IPS-20b (cell line): ENCODE measurements at regions not wholly inside any gene's neighbourhood (a gene's known extent, or its start where the extent isn't known, plus 50 kb on each side); places are given as distances from the start of the nearest gene placed in this dataset.
A peak's percentile ranks its signal among the peaks of the same experiment; 100 is the strongest.

Source experiments
- H3K27ac ChIP-seq: one replicate; pipeline ENCODE4 v1.5.1; 2013; ENCODE audit warnings: low read length
- H3K27me3 ChIP-seq: 2 replicates; pipeline ENCODE4 v1.6.1; 2013; ENCODE audit warnings: mild to moderate bottlenecking, low read length, inconsistent platforms; ENCODE audit not compliant: insufficient read depth
- H3K36me3 ChIP-seq: 2 replicates; pipeline ENCODE4 v1.6.1; 2013; ENCODE audit warnings: low read depth, mild to moderate bottlenecking, inconsistent platforms, low read length, moderate library complexity; ENCODE audit not compliant: insufficient read depth
- H3K4me1 ChIP-seq: 2 replicates; pipeline ENCODE4 v1.6.1; 2013; ENCODE audit warnings: mild to moderate bottlenecking, control low read depth, inconsistent platforms, low read length, moderate library complexity; ENCODE audit not compliant: insufficient read depth
- H3K4me3 ChIP-seq: 2 replicates; pipeline ENCODE4 v1.5.1; 2013; ENCODE audit warnings: mild to moderate bottlenecking, low read length, inconsistent platforms
- H3K9ac ChIP-seq: 2 replicates; pipeline ENCODE4 v1.6.1; 2013; ENCODE audit warnings: low read depth, mild to moderate bottlenecking, inconsistent platforms, low read length, moderate library complexity
- H3K9me3 ChIP-seq: 2 replicates; pipeline ENCODE4 v1.6.1; 2013; ENCODE audit warnings: mild to moderate bottlenecking, low read depth, low read length, inconsistent platforms; ENCODE audit not compliant: insufficient read depth

DNA sequence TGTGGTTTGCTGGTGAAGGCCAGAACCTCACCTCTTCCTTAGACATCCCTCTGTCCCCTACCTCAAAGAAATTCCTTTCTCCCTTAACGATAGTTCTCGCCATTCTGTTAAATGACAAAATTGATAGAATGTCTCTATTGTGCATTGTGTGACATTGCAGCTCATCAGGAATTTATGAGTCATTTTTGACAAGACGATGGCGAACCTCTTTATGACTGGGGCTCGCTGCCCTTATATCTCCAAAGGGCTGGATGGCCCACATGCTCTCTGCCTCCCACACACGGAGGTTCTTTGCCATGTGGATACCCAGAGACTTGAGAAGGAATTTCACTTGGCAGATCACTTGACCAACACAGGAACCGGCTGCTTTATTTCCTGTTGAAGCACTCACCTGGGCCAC is 66.8 kb upstream of the RPS6KA2 start:
- Histone ChIP-seq H3K9me3 (no peaks in the 10 kb centered on the region), H3K4me1 (0 out of 2 replicates have a peak, but pooled peaks cover 4% of the 10 kb centered on the region), H3K9ac (no peak overlapping the region), H3K4me3 (no peak overlapping the region), H3K36me3 (no peaks in the 10 kb centered on the region), H3K27ac (no peak overlapping the region), H3K27me3 (no peaks in the 10 kb centered on the region)

GRCh38 chr6:166692723-166693302 is 65.8 kb upstream of the RPS6KA2 start:
- no peaks in the 10 kb centered on the region for H3K9me3 ChIP-seq
- no peak overlapping the region for H3K27ac ChIP-seq
- no peak overlapping the region for H3K4me3 ChIP-seq
- no peak overlapping the region for H3K9ac ChIP-seq
- no peaks in the 10 kb centered on the region for H3K27me3 ChIP-seq
- 0 out of 2 replicates have a peak, but pooled peaks cover 4% of the 10 kb centered on the region for H3K4me1 ChIP-seq
- H3K36me3 ChIP-seq = no peaks in the 10 kb centered on the region

- H3K4me1 ChIP-seq = peaks cover 4% of the 10 kb centered on the region; the same call in 1 of the 2 replicates
- no peak overlapping the region for H3K27ac ChIP-seq
- H3K36me3 ChIP-seq = no peaks in the 10 kb centered on the region
- H3K9ac ChIP-seq = no peak overlapping the region
- H3K27me3 ChIP-seq = no peaks in the 10 kb centered on the region
- H3K4me3 ChIP-seq = no peak overlapping the region
- no peaks in the 10 kb centered on the region for H3K9me3 ChIP-seq
Observed at GRCh38 chr6:166691746-166692145, 64.7 kb upstream of the RPS6KA2 start.

DNA sequence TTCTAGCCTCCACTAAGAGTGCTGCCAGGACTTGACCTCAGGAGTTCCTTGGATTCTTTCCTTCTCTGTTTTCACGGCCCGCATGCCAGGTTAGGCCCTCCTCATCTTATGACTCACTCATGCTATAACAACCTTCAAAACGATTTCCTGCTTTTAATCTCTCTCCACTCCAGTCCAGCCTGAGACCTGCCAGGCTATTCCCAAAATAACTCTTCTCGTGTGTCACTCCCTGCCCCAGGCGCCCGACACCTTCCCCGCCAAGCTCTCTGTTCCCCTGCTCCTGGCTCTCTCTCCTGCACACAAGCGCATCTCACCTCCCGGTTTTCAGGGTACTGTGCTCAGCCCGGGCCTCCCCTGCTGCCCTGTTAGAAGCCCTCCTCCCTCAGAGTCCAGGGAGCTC is 64.1 kb upstream of the RPS6KA2 start:
- H3K9ac ChIP-seq = no peak overlapping the region
- peaks cover 4% of the 10 kb centered on the region; the same call in 1 of the 2 replicates for H3K4me1 ChIP-seq
- H3K27ac ChIP-seq = no peak overlapping the region
- no peaks in the 10 kb centered on the region for H3K9me3 ChIP-seq
- no peak overlapping the region for H3K4me3 ChIP-seq
- no peaks in the 10 kb centered on the region for H3K36me3 ChIP-seq
- no peaks in the 10 kb centered on the region for H3K27me3 ChIP-seq

DNA sequence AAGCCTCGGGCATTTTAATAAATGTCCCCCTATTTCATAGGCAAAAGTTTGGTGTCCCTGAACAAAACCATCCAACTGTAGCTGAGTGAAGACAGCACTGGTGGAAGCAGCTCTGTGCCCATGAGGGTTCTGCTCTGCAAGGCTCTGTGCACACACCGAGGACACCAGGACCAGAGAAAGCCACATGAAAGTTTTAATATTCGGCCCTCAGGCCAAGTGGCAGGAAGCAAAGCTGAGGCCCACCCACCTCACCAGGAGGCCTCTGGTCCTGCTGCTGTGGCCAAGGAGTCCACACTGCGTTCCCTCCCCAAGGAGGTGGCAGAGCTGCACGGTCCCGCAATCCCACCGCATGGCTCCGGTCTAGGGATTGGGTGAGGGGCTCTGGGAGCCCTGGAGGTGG is 62.6 kb upstream of the RPS6KA2 start:
- H3K27ac ChIP-seq = no peak overlapping the region
- H3K4me3 ChIP-seq = no peak overlapping the region
- H3K36me3 ChIP-seq = no peaks in the 10 kb centered on the region
- no peaks in the 10 kb centered on the region for H3K9me3 ChIP-seq
- H3K9ac ChIP-seq = no peak overlapping the region
- H3K4me1 ChIP-seq = peaks cover 4% of the 10 kb centered on the region; the same call in 1 of the 2 replicates
- H3K27me3 ChIP-seq = no peaks in the 10 kb centered on the region

GRCh38 chr6:166688901-166689300 is 61.9 kb upstream of the RPS6KA2 start:
- Histone ChIP-seq H3K27ac (no peak overlapping the region), H3K9me3 (no peaks in the 10 kb centered on the region), H3K36me3 (no peaks in the 10 kb centered on the region), H3K4me3 (no peak overlapping the region), H3K4me1 (peaks cover 4% of the 10 kb centered on the region; the same call in 1 of the 2 replicates), H3K27me3 (no peaks in the 10 kb centered on the region), H3K9ac (no peak overlapping the region)

DNA sequence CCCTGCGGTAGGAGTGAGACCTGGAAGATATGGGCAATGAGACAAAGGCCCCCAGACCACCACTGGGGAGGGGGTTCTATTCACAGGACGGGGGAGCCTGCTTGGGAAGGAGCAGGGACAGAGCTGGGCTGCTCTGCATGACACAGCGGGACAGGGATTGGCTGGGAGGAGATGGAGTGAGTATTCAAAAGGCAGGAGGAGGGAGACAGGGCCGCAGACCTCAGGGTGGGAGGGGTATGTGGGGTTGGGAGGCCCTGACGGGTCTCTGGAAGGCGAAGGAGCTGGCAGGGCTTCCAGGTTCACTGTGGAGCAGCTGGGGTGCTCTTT is 60.8 kb upstream of the RPS6KA2 start:
- H3K9ac ChIP-seq = peak overlapping the region; percentile 18; the same call in 1 of the 2 replicates
- H3K9me3 ChIP-seq = no peaks in the 10 kb centered on the region
- no peaks in the 10 kb centered on the region for H3K27me3 ChIP-seq
- no peaks in the 10 kb centered on the region for H3K36me3 ChIP-seq
- H3K27ac ChIP-seq = no peak overlapping the region
- peaks cover 4% of the 10 kb centered on the region; the same call in 1 of the 2 replicates for H3K4me1 ChIP-seq
- no peak overlapping the region for H3K4me3 ChIP-seq

- H3K36me3 ChIP-seq = no peaks in the 10 kb centered on the region
- peak overlapping the region; percentile 18; the same call in 1 of the 2 replicates for H3K9ac ChIP-seq
- H3K9me3 ChIP-seq = no peaks in the 10 kb centered on the region
- H3K27me3 ChIP-seq = no peaks in the 10 kb centered on the region
- H3K4me3 ChIP-seq = no peak overlapping the region
- H3K27ac ChIP-seq = no peak overlapping the region
- H3K4me1 ChIP-seq = peaks cover 4% of the 10 kb centered on the region; the same call in 1 of the 2 replicates
Observed at GRCh38 chr6:166687070-166687878, 60.2 kb upstream of the RPS6KA2 start.

DNA sequence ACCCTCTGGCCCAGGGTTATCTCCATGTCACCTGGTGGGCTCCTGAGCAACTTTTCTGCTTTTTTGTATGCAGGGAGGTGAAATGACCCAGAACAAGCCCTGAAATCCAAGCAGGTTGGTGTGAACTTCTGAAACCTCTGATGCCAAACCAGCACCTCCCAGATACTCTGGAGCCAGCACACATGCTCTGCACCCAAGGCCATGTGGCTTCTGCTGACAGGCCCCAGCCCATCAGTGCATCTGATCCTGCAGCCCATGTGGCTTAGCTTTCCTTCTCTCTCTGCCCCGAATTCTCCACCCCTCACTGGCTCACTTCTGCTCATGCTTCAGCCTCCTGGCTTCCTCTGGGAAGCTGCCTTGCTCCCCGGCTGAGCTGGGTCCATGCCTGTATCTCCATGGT is 59.3 kb upstream of the RPS6KA2 start:
- Histone ChIP-seq H3K9ac (no peak overlapping the region), H3K4me3 (no peak overlapping the region), H3K36me3 (no peaks in the 10 kb centered on the region), H3K9me3 (no peaks in the 10 kb centered on the region), H3K27me3 (no peaks in the 10 kb centered on the region), H3K4me1 (no peaks in the 10 kb centered on the region; the same call in 1 of the 2 replicates), H3K27ac (no peak overlapping the region)

GRCh38 chr6:166684866-166685265 is 57.8 kb upstream of the RPS6KA2 start:
- no peaks in the 10 kb centered on the region for H3K27me3 ChIP-seq
- no peaks in the 10 kb centered on the region for H3K9me3 ChIP-seq
- no peaks in the 10 kb centered on the region for H3K36me3 ChIP-seq
- no peaks in the 10 kb centered on the region; the same call in 1 of the 2 replicates for H3K4me1 ChIP-seq
- H3K27ac ChIP-seq = no peak overlapping the region
- H3K4me3 ChIP-seq = no peak overlapping the region
- H3K9ac ChIP-seq = no peak overlapping the region

- no peak overlapping the region for H3K4me3 ChIP-seq
- H3K4me1 ChIP-seq = no peaks in the 10 kb centered on the region; the same call in 1 of the 2 replicates
- H3K36me3 ChIP-seq = no peaks in the 10 kb centered on the region
- H3K27me3 ChIP-seq = no peaks in the 10 kb centered on the region
- H3K9ac ChIP-seq = no peak overlapping the region
- no peaks in the 10 kb centered on the region for H3K9me3 ChIP-seq
- no peak overlapping the region for H3K27ac ChIP-seq
Observed at GRCh38 chr6:166684170-166684569, 57.1 kb upstream of the RPS6KA2 start.

- no peaks in the 10 kb centered on the region; the same call in 1 of the 2 replicates for H3K4me1 ChIP-seq
- no peaks in the 10 kb centered on the region for H3K9me3 ChIP-seq
- no peak overlapping the region for H3K9ac ChIP-seq
- no peaks in the 10 kb centered on the region for H3K27me3 ChIP-seq
- no peak overlapping the region for H3K27ac ChIP-seq
- no peak overlapping the region for H3K4me3 ChIP-seq
- H3K36me3 ChIP-seq = no peaks in the 10 kb centered on the region
Observed at GRCh38 chr6:166683477-166683876, 56.4 kb upstream of the RPS6KA2 start.
